Stimulated activated CD4-positive, alpha-beta T cell treated with anti-CD3 and anti-CD28 coated beads, Interleukin-1b, Interleukin-23, amount 100 ng/mL, for 24 hours (primary cell): ENCODE measurements at regions not wholly inside any gene's neighbourhood (a gene's known extent, or its start where the extent isn't known, plus 50 kb on each side); places are given as distances from the start of the nearest gene placed in this dataset.

Experiments used
- DNase-seq, 4 experiments: peaks; one replicate each; pipeline ENCODE4 v3.0.0-alpha.2; 2020; ENCODE audit warnings: low read depth in 4 of 4, low spot score in 1 of 4

GRCh38 chr10:20958764-20959163, 61.7 kb upstream of the NEBL start:
- DNase-seq: no peak

DNA sequence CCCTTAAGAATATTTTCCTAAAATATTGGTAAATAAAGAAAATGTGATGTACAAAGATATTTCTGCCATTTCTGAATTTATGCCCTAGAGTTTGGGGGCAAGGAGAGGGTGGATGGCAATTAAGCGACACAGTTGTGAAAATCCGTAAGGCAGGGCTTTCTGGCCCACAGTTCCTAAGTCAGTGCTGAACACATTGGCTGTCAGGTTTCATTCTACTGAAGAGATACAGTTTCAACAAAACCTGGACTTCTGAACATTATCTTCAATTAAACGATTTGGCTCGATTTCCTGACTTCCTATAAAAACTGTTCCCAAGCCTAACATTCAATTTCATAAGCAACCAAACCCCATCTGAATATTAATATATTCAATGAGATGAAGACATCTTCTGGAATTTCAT, 61.1 kb upstream of the NEBL start:
- no peak for DNase-seq

DNA sequence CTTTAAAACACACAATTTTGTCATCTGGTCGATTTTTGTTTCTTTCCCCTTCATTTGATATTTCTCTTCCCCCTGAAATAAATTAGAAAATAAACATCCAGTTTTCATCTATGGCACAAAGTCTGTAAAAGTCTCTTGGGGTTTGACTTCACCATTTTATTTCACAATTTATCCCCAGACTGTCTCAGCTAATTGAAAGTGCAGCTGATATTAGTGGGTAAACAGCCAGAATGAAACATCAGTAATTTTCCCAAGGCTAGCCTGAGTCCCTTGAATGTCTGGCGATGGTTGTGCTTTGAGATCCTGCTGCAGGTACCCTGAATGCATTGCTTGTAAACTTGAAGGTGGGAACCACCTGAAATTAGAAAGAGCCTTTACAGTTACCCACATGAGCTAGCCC, 60.6 kb upstream of the NEBL start:
- no peak for DNase-seq

- no peak for DNase-seq
Observed at GRCh38 chr10:20956843-20957242, 59.7 kb upstream of the NEBL start.

- DNase-seq: no peak
Observed at GRCh38 chr10:20955355-20955893, 58.3 kb upstream of the NEBL start.

- DNase-seq: no peak
Observed at GRCh38 chr10:20954519-20954918, 57.4 kb upstream of the NEBL start.

GRCh38 chr10:20953120-20953519, 56.0 kb upstream of the NEBL start:
- DNase-seq: no peak

DNA sequence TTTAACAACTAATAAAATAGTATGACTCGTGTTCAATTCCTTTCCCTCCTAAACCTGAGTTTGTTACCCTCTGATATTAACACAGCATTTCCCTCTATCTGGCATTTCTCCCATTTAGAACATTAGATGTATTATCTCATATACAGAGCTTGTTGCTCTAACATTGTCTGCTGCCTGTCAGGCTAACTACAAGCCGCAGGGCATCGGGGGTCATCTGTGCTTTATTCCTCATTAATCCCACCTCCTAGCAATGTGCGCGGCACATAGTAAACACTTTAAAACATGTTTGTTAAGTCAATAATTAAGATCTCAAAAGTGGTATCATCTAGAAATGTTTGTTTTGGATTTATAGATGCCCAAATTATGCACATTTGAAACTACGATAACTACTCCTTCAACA, 52.9 kb upstream of the NEBL start:
- no peak for DNase-seq

DNA sequence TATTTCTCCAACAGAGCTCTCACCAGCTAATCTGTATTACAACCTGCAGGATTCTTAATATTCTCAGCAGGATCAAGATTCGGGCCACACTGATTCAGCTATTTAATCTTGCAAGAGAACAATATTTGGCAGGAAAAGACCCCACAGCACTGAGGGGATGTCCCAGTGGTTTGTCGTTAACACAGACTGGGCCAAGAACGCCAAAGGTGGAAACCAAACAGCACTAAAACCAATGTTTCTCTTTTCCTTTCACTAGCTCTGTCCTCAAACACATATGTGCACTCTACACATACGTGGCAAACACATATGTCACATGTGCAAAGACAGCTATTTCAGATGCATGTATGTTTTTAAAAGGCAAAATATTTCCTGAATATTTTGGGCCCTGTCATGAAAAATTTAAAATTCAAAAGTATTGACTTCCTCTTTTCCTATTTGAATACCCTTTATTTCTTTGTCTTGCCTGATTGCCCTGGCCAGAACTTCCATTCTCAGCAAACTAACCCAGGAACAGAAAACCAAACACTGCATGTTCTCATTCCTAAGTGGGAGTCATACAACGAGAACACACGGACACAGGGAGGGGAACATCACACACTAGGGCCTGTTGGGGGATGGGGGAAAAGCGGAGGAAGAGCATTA, 51.7 kb upstream of the NEBL start:
- DNase-seq: no peak
